Endothelial cell (in vitro differentiated cells): ENCODE measurements at regions not wholly inside any gene's neighbourhood (a gene's known extent, or its start where the extent isn't known, plus 50 kb on each side); places are given as distances from the start of the nearest gene placed in this dataset.

ENCODE experiments used
- DNase-seq: peaks from one replicate; pipeline ENCODE4 v3.0.0; 2021; ENCODE audit warnings: low spot score
- H3K27ac Mint-ChIP-seq: one replicate; pipeline ENCODE4 v1.8.0; 2021; ENCODE audit warnings: mixed read lengths, inconsistent platforms; ENCODE audit not compliant: unreplicated experiment
- H3K27me3 Mint-ChIP-seq: one replicate; pipeline ENCODE4 v1.8.0; 2021; ENCODE audit warnings: mild to moderate bottlenecking, moderate library complexity, mixed read lengths, inconsistent platforms; ENCODE audit not compliant: unreplicated experiment
- H3K36me3 Mint-ChIP-seq: one replicate; pipeline ENCODE4 v1.8.0; 2021; ENCODE audit warnings: mild to moderate bottlenecking, low read depth, mixed read lengths, inconsistent platforms; ENCODE audit not compliant: unreplicated experiment
- H3K4me1 Mint-ChIP-seq: one replicate; pipeline ENCODE4 v1.8.0; 2021; ENCODE audit warnings: mild to moderate bottlenecking, mixed read lengths, inconsistent platforms; ENCODE audit not compliant: unreplicated experiment
- H3K4me3 Mint-ChIP-seq: one replicate; pipeline ENCODE4 v1.8.0; 2021; ENCODE audit warnings: mild to moderate bottlenecking, mixed read lengths, inconsistent platforms; ENCODE audit not compliant: unreplicated experiment
- H3K9me3 Mint-ChIP-seq: one replicate; pipeline ENCODE4 v1.8.0; 2021; ENCODE audit warnings: mixed read lengths, inconsistent platforms; ENCODE audit not compliant: unreplicated experiment
- CTCF ChIP-seq: fragments of 200-600 bp; sonication (generic); IDR thresholded peaks from one replicate; pipeline ENCODE4 v1.5.0; 2021; ENCODE audit warnings: antibody characterized with exemption; ENCODE audit not compliant: unreplicated experiment

- H3K4me3 Mint-ChIP-seq, result no peak overlapping the region
- no peaks in the 10 kb centered on the region for H3K4me1 Mint-ChIP-seq
- H3K9me3 Mint-ChIP-seq, result no peaks in the 10 kb centered on the region
- H3K36me3 Mint-ChIP-seq, result no peaks in the 10 kb centered on the region
- H3K27me3 Mint-ChIP-seq, result no peaks in the 10 kb centered on the region
- no peak for DNase-seq
- no peak overlapping the region for H3K27ac Mint-ChIP-seq
- TF ChIP-seq CTCF, result no peak
Observed at GRCh38 chr2:129314120-129314519, 665.3 kb upstream of the RAB6C start.

GRCh38 chr2:129318581-129319421 is 660.7 kb upstream of the RAB6C start:
- H3K27me3 Mint-ChIP-seq, result no peaks in the 10 kb centered on the region
- no peak overlapping the region for H3K27ac Mint-ChIP-seq
- H3K36me3 Mint-ChIP-seq, result no peaks in the 10 kb centered on the region
- no peaks in the 10 kb centered on the region for H3K9me3 Mint-ChIP-seq
- H3K4me3 Mint-ChIP-seq, result no peak overlapping the region
- no peak for TF ChIP-seq CTCF
- H3K4me1 Mint-ChIP-seq, result no peaks in the 10 kb centered on the region
- no peak for DNase-seq

GRCh38 chr2:129319422-129319717 is 660.1 kb upstream of the RAB6C start:
- no peak overlapping the region for H3K27ac Mint-ChIP-seq
- no peak for DNase-seq
- H3K9me3 Mint-ChIP-seq, result no peaks in the 10 kb centered on the region
- TF ChIP-seq CTCF, result no peak
- peaks cover 2% of the 10 kb centered on the region for H3K27me3 Mint-ChIP-seq
- no peaks in the 10 kb centered on the region for H3K36me3 Mint-ChIP-seq
- peaks cover under 1% of the 10 kb centered on the region for H3K4me1 Mint-ChIP-seq
- no peak overlapping the region for H3K4me3 Mint-ChIP-seq

- no peak for TF ChIP-seq CTCF
- Mint-ChIP-seq H3K27ac (no peak overlapping the region), H3K9me3 (no peaks in the 10 kb centered on the region), H3K4me3 (no peak overlapping the region), H3K4me1 (peaks cover 8% of the 10 kb centered on the region), H3K27me3 (peaks cover 2% of the 10 kb centered on the region), H3K36me3 (no peaks in the 10 kb centered on the region)
- DNase-seq, result no peak
Observed at GRCh38 chr2:129320288-129320687, 659.2 kb upstream of the RAB6C start.

DNA sequence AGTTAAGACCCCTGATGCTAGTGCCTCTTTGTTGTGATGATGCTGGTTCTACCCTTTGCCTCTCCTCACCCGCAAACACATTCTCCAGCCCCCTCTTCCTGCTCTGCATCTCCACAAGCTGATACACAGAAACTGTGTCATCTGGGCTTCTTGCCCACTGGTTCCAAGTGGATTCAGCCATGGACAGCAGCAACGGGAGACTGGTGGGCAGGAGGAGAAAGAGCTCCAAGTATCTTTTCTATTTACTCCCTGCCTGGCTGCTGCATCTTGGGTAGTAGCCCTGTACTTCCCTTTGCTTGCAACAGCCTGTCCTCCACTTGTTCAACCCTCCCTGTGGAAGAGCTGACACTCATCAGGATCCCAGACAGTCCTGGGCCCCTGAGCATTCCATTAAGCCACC is 655.1 kb upstream of the RAB6C start:
- Mint-ChIP-seq H3K4me3 (no peak overlapping the region), H3K27me3 (peaks cover 2% of the 10 kb centered on the region), H3K27ac (no peak overlapping the region), H3K9me3 (no peaks in the 10 kb centered on the region), H3K36me3 (no peaks in the 10 kb centered on the region), H3K4me1 (peaks cover 22% of the 10 kb centered on the region)
- TF ChIP-seq CTCF, result no peak
- DNase-seq, result no peak
